Mesendoderm (in vitro differentiated cells): ENCODE measurements at regions not wholly inside any gene's neighbourhood (a gene's known extent, or its start where the extent isn't known, plus 50 kb on each side); places are given as distances from the start of the nearest gene placed in this dataset.

Experiments
- DNase-seq: peaks from one replicate; pipeline ENCODE4 v3.0.0; 2013
- H2AK5ac ChIP-seq: 2 replicates; pipeline ENCODE4 v1.6.1; 2013; ENCODE audit warnings: low read length, inconsistent platforms
- H2BK120ac ChIP-seq: 2 replicates; pipeline ENCODE4 v1.6.1; 2013; ENCODE audit warnings: low read depth, mild to moderate bottlenecking, low read length, moderate library complexity, mixed read lengths
- H2BK15ac ChIP-seq: replicated peaks from 2 replicates; pipeline ENCODE4 v1.6.1; 2013; ENCODE audit warnings: low read depth, mild to moderate bottlenecking, moderate library complexity
- H2BK5ac ChIP-seq: 2 replicates; pipeline ENCODE4 v1.6.1; 2013; ENCODE audit warnings: low read length, inconsistent platforms
- H3K18ac ChIP-seq: 2 replicates; pipeline ENCODE4 v1.6.1; 2013; ENCODE audit warnings: mild to moderate bottlenecking, low read length, mixed read lengths
- H3K23ac ChIP-seq: one replicate; pipeline ENCODE4 v1.6.1; 2013; ENCODE audit warnings: low read length
- H3K27ac ChIP-seq: 2 replicates; pipeline ENCODE4 v1.5.1; 2013; ENCODE audit warnings: low read depth, mild to moderate bottlenecking, inconsistent platforms, low read length, moderate library complexity
- H3K27me3 ChIP-seq: 2 replicates; pipeline ENCODE4 v1.6.1; 2013; ENCODE audit warnings: low read length, control low read depth, mild to moderate bottlenecking, inconsistent platforms; ENCODE audit not compliant: insufficient read depth, poor library complexity
- H3K36me3 ChIP-seq: 2 replicates; pipeline ENCODE4 v1.6.1; 2013; ENCODE audit warnings: low read length, inconsistent platforms; ENCODE audit not compliant: control insufficient read depth, insufficient read depth
- H3K4ac ChIP-seq: one replicate; pipeline ENCODE4 v1.6.1; 2013; ENCODE audit warnings: low read depth, mild to moderate bottlenecking, low read length, moderate library complexity
- H3K4me1 ChIP-seq: 2 replicates; pipeline ENCODE4 v1.6.1; 2013; ENCODE audit warnings: low read depth, low read length, inconsistent platforms; ENCODE audit not compliant: control insufficient read depth
- H3K4me2 ChIP-seq: 2 replicates; pipeline ENCODE4 v1.6.1; 2013; ENCODE audit warnings: low read length
- H3K4me3 ChIP-seq: 2 replicates; pipeline ENCODE4 v1.5.1; 2013; ENCODE audit warnings: mild to moderate bottlenecking, low read length
- H3K56ac ChIP-seq: one replicate; pipeline ENCODE4 v1.6.1; 2013; ENCODE audit warnings: low read length
- H3K79me1 ChIP-seq: 2 replicates; pipeline ENCODE4 v1.6.1; 2013; ENCODE audit warnings: low read length, inconsistent platforms
- H3K79me2 ChIP-seq: 2 replicates; pipeline ENCODE4 v1.6.1; 2013; ENCODE audit warnings: mild to moderate bottlenecking, low read length; ENCODE audit not compliant: control insufficient read depth, insufficient read depth
- H3K9ac ChIP-seq: 2 replicates; pipeline ENCODE4 v1.6.1; 2013; ENCODE audit warnings: low read length, inconsistent platforms
- H4K5ac ChIP-seq: one replicate; pipeline ENCODE4 v1.6.1; 2013; ENCODE audit warnings: low read length
- H4K8ac ChIP-seq: one replicate; pipeline ENCODE4 v1.6.1; 2013; ENCODE audit warnings: low read depth, mild to moderate bottlenecking, control low read depth, low read length, moderate library complexity
- WGBS: extraction: QIAGEN DNeasy Blood & Tissue Kit; methylation state at CpG from one replicate; pipeline ENCODE4 v1.1.7; 2013; ENCODE audit warnings: low lambda C conversion rate, missing lambda C conversion rate; ENCODE audit not compliant: insufficient coverage; ENCODE audit errors: extremely low coverage; 5-methylcytosine and 5-hydroxymethylcytosine counted together

GRCh38 chr12:93980711-93981110 is 167.7 kb upstream of the PLXNC1 start:
- Histone ChIP-seq H3K56ac (no peak overlapping the region), H4K8ac (no peak overlapping the region), H3K18ac (no peak overlapping the region), H3K4me1 (peaks cover 2% of the 10 kb centered on the region), H3K23ac (no peak overlapping the region), H2AK5ac (no peak overlapping the region), H3K36me3 (no peaks in the 10 kb centered on the region), H3K79me2 (no peaks in the 10 kb centered on the region), H3K4ac (no peak overlapping the region), H2BK5ac (no peak overlapping the region), H3K27ac (no peak overlapping the region), H3K4me3 (no peak overlapping the region), H3K27me3 (no peaks in the 10 kb centered on the region), H3K9ac (no peak overlapping the region), H2BK15ac (no peak overlapping the region), H4K5ac (no peak overlapping the region), H2BK120ac (no peak overlapping the region), H3K79me1 (no peaks in the 10 kb centered on the region), H3K4me2 (no peak overlapping the region)
- WGBS, result no CpG with 5 or more reads among the region's 3 CpGs
- no peak for DNase-seq

GRCh38 chr12:93981411-93981810 is 167.0 kb upstream of the PLXNC1 start:
- Histone ChIP-seq H3K9ac (no peak overlapping the region), H2AK5ac (no peak overlapping the region), H3K27ac (no peak overlapping the region), H3K79me2 (no peaks in the 10 kb centered on the region), H3K4me1 (peaks cover 2% of the 10 kb centered on the region), H3K4me2 (no peak overlapping the region), H2BK5ac (no peak overlapping the region), H3K4me3 (no peak overlapping the region), H4K5ac (no peak overlapping the region), H2BK120ac (no peak overlapping the region), H3K36me3 (no peaks in the 10 kb centered on the region), H3K18ac (no peak overlapping the region), H3K27me3 (no peaks in the 10 kb centered on the region), H3K23ac (no peak overlapping the region), H4K8ac (no peak overlapping the region), H2BK15ac (no peak overlapping the region), H3K4ac (no peak overlapping the region), H3K79me1 (no peaks in the 10 kb centered on the region), H3K56ac (no peak overlapping the region)
- WGBS, result no CpG with 5 or more reads among the region's 2 CpGs
- no peak for DNase-seq

DNA sequence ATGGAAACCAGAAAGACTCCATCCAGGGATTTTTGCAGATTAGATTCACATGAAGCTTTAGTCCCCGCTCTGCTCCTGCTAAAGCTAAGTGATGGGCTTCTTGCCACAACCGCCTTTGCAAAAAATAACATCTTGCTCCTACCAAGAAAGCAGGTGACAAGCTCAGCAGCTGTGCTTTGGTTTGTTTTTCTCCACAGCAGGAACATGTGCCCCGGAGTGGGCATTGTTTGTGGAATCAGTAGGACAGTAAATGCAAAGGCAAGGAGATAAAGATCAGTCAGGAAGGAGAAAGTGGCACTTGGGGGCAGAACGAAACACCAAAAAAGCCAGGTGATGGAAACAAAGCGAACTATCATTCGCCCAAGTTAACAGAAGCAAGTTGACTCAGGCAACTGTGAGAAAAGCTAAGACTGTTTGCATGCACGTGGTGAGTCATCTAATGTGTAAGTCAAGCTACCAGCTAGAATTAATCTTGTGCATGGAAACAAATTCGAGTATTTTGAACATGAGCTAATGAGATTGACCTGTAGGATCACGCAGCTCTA is 165.5 kb upstream of the PLXNC1 start:
- Histone ChIP-seq H2BK15ac (no peak overlapping the region), H3K9ac (no peak overlapping the region), H4K8ac (no peak overlapping the region), H3K18ac (no peak overlapping the region), H2BK120ac (no peak overlapping the region), H3K4me2 (no peak overlapping the region), H3K27me3 (no peaks in the 10 kb centered on the region), H3K79me2 (no peaks in the 10 kb centered on the region), H3K36me3 (no peaks in the 10 kb centered on the region), H3K79me1 (no peaks in the 10 kb centered on the region), H3K56ac (no peak overlapping the region), H3K4me3 (no peak overlapping the region), H2AK5ac (no peak overlapping the region), H3K4ac (no peak overlapping the region), H3K4me1 (peaks cover 2% of the 10 kb centered on the region), H3K27ac (no peak overlapping the region), H3K23ac (no peak overlapping the region), H2BK5ac (no peak overlapping the region), H4K5ac (no peak overlapping the region)
- WGBS, result no CpG with 5 or more reads among the region's 9 CpGs
- DNase-seq, result peak; percentile 54

GRCh38 chr12:93984005-93984404 is 164.4 kb upstream of the PLXNC1 start:
- Histone ChIP-seq H2BK5ac (no peak overlapping the region), H4K8ac (no peak overlapping the region), H3K4me1 (peaks cover 2% of the 10 kb centered on the region), H3K27ac (no peak overlapping the region), H3K18ac (no peak overlapping the region), H3K9ac (no peak overlapping the region), H3K4ac (no peak overlapping the region), H4K5ac (no peak overlapping the region), H3K79me2 (no peaks in the 10 kb centered on the region), H2BK120ac (no peak overlapping the region), H3K79me1 (no peaks in the 10 kb centered on the region), H2AK5ac (no peak overlapping the region), H3K56ac (no peak overlapping the region), H3K4me2 (no peak overlapping the region), H3K36me3 (no peaks in the 10 kb centered on the region), H3K4me3 (no peak overlapping the region), H3K27me3 (no peaks in the 10 kb centered on the region), H2BK15ac (no peak overlapping the region), H3K23ac (no peak overlapping the region)
- WGBS, result no CpG with 5 or more reads among the region's 2 CpGs
- no peak for DNase-seq

DNA sequence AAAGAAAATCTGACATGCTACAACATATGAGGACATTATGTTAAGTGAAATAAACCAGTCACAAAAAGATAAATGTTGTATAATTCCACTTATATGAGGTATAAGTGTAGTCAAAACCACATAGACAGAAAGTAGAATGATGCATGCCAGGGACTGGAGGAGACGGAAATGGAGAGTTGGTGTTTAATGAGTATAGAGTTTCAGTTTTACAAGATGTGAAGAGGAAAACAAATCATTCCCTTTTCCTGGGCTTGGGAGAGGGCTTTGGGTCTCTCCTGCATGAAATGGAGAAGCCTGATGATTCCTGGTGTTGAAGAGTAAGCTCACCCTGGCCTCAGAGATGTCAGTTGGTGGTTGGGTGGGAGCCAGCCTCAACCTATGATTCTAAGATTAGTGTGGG is 158.4 kb upstream of the PLXNC1 start:
- Histone ChIP-seq H3K4me1 (no peaks in the 10 kb centered on the region), H2BK5ac (no peak overlapping the region), H3K27ac (no peak overlapping the region), H3K4me2 (no peak overlapping the region), H3K36me3 (no peaks in the 10 kb centered on the region), H3K4ac (no peak overlapping the region), H2AK5ac (no peak overlapping the region), H3K23ac (no peak overlapping the region), H3K56ac (no peak overlapping the region), H3K79me1 (no peaks in the 10 kb centered on the region), H3K27me3 (no peaks in the 10 kb centered on the region), H4K8ac (no peak overlapping the region), H3K4me3 (no peak overlapping the region), H4K5ac (no peak overlapping the region), H2BK15ac (no peak overlapping the region), H2BK120ac (no peak overlapping the region), H3K9ac (no peak overlapping the region), H3K79me2 (no peaks in the 10 kb centered on the region), H3K18ac (no peak overlapping the region)
- no CpG with 5 or more reads among the region's 1 CpG for WGBS
- no peak for DNase-seq
